GM23338 (cell line): ENCODE measurements at regions not wholly inside any gene's neighbourhood (a gene's known extent, or its start where the extent isn't known, plus 50 kb on each side); places are given as distances from the start of the nearest gene placed in this dataset.

Experiments
- ATAC-seq: fragments of 200-7000 bp; cut with Tn5 transposase; 3 replicates; pipeline ENCODE4 v1.9.1; 2020
- DNase-seq: peaks from one replicate; pipeline ENCODE4 v3.0.0-alpha.2; 2015; ENCODE audit warnings: low spot score
- H2AFZ ChIP-seq: fragments of 200-600 bp; sonication (generic); 2 replicates; pipeline ENCODE4 v1.8.0; 2016; ENCODE audit warnings: antibody characterized with exemption, mild to moderate bottlenecking, moderate library complexity
- H3F3A ChIP-seq: fragments of 200-600 bp; sonication (generic); replicated peaks from 2 replicates; pipeline ENCODE4 v1.8.0; 2017; ENCODE audit warnings: antibody characterized with exemption, mixed run types, low read depth
- H3K27ac ChIP-seq: fragments of 200-600 bp; sonication (generic); 2 replicates; pipeline ENCODE4 v1.6.1; 2016; ENCODE audit warnings: low read depth
- H3K27me3 ChIP-seq: fragments of 200-600 bp; sonication (generic); 2 replicates; pipeline ENCODE4 v1.8.0; 2016; ENCODE audit warnings: mild to moderate bottlenecking, mixed run types, moderate library complexity; ENCODE audit not compliant: insufficient read depth
- H3K36me3 ChIP-seq: fragments of 200-600 bp; sonication (generic); 2 replicates; pipeline ENCODE4 v1.8.0; 2016; ENCODE audit warnings: mild to moderate bottlenecking; ENCODE audit not compliant: insufficient read depth
- H3K4me1 ChIP-seq: fragments of 200-600 bp; sonication (generic); 2 replicates; pipeline ENCODE4 v1.8.0; 2016; ENCODE audit warnings: mild to moderate bottlenecking, moderate library complexity; ENCODE audit not compliant: insufficient read depth
- H3K4me2 ChIP-seq: fragments of 200-600 bp; sonication (generic); 2 replicates; pipeline ENCODE4 v1.7.1; 2017; ENCODE audit warnings: mixed run types
- H3K4me3 ChIP-seq: fragments of 200-600 bp; sonication (generic); 2 replicates; pipeline ENCODE4 v1.6.1; 2016; ENCODE audit warnings: mixed run types
- H3K79me2 ChIP-seq: fragments of 200-600 bp; sonication (generic); replicated peaks from 2 replicates; pipeline ENCODE4 v1.8.0; 2017; ENCODE audit warnings: mild to moderate bottlenecking; ENCODE audit not compliant: insufficient read depth
- H3K9me2 ChIP-seq: fragments of 200-600 bp; sonication (generic); 2 replicates; pipeline ENCODE4 v1.8.0; 2017; ENCODE audit not compliant: insufficient read depth
- H4K20me1 ChIP-seq: fragments of 200-600 bp; sonication (generic); replicated peaks from 2 replicates; pipeline ENCODE4 v1.8.0; 2017; ENCODE audit warnings: mild to moderate bottlenecking; ENCODE audit not compliant: insufficient read depth
- H3K27ac Mint-ChIP-seq: 2 replicates; pipeline ENCODE4 v1.8.0; 2020; ENCODE audit warnings: inconsistent platforms, mild to moderate bottlenecking, moderate library complexity, mixed read lengths
- H3K27me3 Mint-ChIP-seq: 3 replicates; pipeline ENCODE4 v1.8.0; 2022; ENCODE audit warnings: low read depth, mild to moderate bottlenecking, moderate library complexity, mixed read lengths, inconsistent platforms; ENCODE audit not compliant: insufficient read depth, poor library complexity
- H3K36me3 Mint-ChIP-seq: 3 replicates; pipeline ENCODE4 v1.8.0; 2021; ENCODE audit warnings: low read depth, mild to moderate bottlenecking, inconsistent platforms, moderate library complexity, mixed read lengths
- H3K4me1 Mint-ChIP-seq: 3 replicates; pipeline ENCODE4 v1.8.0; 2020; ENCODE audit warnings: mild to moderate bottlenecking, inconsistent platforms, mixed read lengths
- H3K4me3 Mint-ChIP-seq: 3 replicates; pipeline ENCODE4 v1.8.0; 2021; ENCODE audit warnings: moderate library complexity, mild to moderate bottlenecking, inconsistent platforms, mixed read lengths
- H3K9me3 Mint-ChIP-seq: 3 replicates; pipeline ENCODE4 v1.8.0; 2020; ENCODE audit warnings: moderate library complexity, mild to moderate bottlenecking, inconsistent platforms, mixed read lengths
- CREB1 ChIP-seq: fragments of 250-450 bp; sonication (Bioruptor Pico); IDR thresholded peaks from 2 replicates; pipeline ENCODE4 v1.5.0; 2020; ENCODE audit warnings: low read depth, mild to moderate bottlenecking, moderate library complexity
- CTCF ChIP-seq, 2 experiments: fragments of 200-600 bp in 1 of 2; sonication (generic) in 1 of 2; conservative IDR thresholded peaks; 2 replicates each; pipeline versions ENCODE4 v1.5.1 to v1.6.1; 2016 to 2017; ENCODE audit warnings: antibody characterized with exemption in 2 of 2, low read depth in 2 of 2, mild to moderate bottlenecking in 2 of 2, moderate library complexity in 1 of 2
- ETS1 ChIP-seq: IDR thresholded peaks from 2 replicates; pipeline ENCODE4 v1.6.1; 2016; ENCODE audit warnings: antibody characterized with exemption
- EZH2 ChIP-seq: fragments of 200-600 bp; sonication (generic); IDR thresholded peaks from one replicate; pipeline ENCODE4 v1.8.0; 2017; ENCODE audit warnings: antibody characterized with exemption, mild to moderate bottlenecking, low read depth; ENCODE audit not compliant: unreplicated experiment
- EZH2phosphoT487 ChIP-seq: fragments of 200-600 bp; sonication (generic); IDR thresholded peaks from one replicate; pipeline ENCODE4 v1.8.1; 2018; ENCODE audit warnings: antibody characterized with exemption; ENCODE audit not compliant: unreplicated experiment
- JUNB ChIP-seq: IDR thresholded peaks from one replicate; pipeline ENCODE4 v1.6.1; 2016; ENCODE audit warnings: antibody characterized with exemption; ENCODE audit not compliant: unreplicated experiment
- NANOG ChIP-seq: IDR thresholded peaks from 2 replicates; pipeline ENCODE4 v1.6.1; 2016; ENCODE audit warnings: antibody characterized with exemption, borderline replicate concordance
- POLR2AphosphoS5 ChIP-seq: IDR thresholded peaks from 2 replicates; pipeline ENCODE4 v1.6.1; 2016; ENCODE audit warnings: antibody characterized with exemption, low read depth
- REST ChIP-seq: IDR thresholded peaks from one replicate; pipeline ENCODE4 v1.6.1; 2018; ENCODE audit warnings: antibody characterized with exemption; ENCODE audit not compliant: unreplicated experiment
- ZNF114 ChIP-seq: fragments of 250-450 bp; sonication (Bioruptor Pico); IDR thresholded peaks from 2 replicates; pipeline ENCODE4 v1.5.0; 2020; ENCODE audit warnings: mild to moderate bottlenecking, moderate library complexity
- ZNF331 ChIP-seq: fragments of 250-450 bp; sonication (Bioruptor Pico); IDR thresholded peaks from 2 replicates; pipeline ENCODE4 v1.5.0; 2020; ENCODE audit warnings: low read depth, mild to moderate bottlenecking, moderate library complexity

- TF ChIP-seq CTCF (conservative IDR thresholded peaks at IDR 0.05; ENCODE audit: low read depth in 2 of 2) (no peak), POLR2AphosphoS5 (no peak), EZH2 (no peak)
Observed at GRCh38 chr2:234556848-234557573, 60.1 kb upstream of the ARL4C start (continued).

- Mint-ChIP-seq H3K36me3 (peaks cover 10% of the 10 kb centered on the region), H3K27ac (no peak overlapping the region), H3K9me3 (peaks cover 8% of the 10 kb centered on the region), H3K27me3 (peaks cover 4% of the 10 kb centered on the region), H3K4me1 (peaks cover 4% of the 10 kb centered on the region; the same call in 1 of the 3 replicates), H3K4me3 (no peak overlapping the region)
- H3F3A ChIP-seq: no peaks in the 10 kb centered on the region
- H3K79me2 ChIP-seq: no peaks in the 10 kb centered on the region
- no peaks in the 10 kb centered on the region for H3K36me3 ChIP-seq
- no peaks in the 10 kb centered on the region for H4K20me1 ChIP-seq
- H2AFZ ChIP-seq: no peak overlapping the region
- peaks cover 7% of the 10 kb centered on the region; the same call in 1 of the 2 replicates for H3K9me2 ChIP-seq
- no peaks in the 10 kb centered on the region for H3K27me3 ChIP-seq
- no peak overlapping the region for H3K4me2 ChIP-seq
- DNase-seq (no peak), ATAC-seq (no peak)
- H3K4me3 ChIP-seq: no peak overlapping the region
- no peaks in the 10 kb centered on the region for H3K4me1 ChIP-seq
- no peak overlapping the region for H3K27ac ChIP-seq
- TF ChIP-seq ZNF114 (CRISPR knock-in tag): no peak
- no peak for TF ChIP-seq EZH2
- no peak for TF ChIP-seq EZH2phosphoT487
- TF ChIP-seq REST: no peak
- TF ChIP-seq CREB1 (CRISPR knock-in tag): no peak
- TF ChIP-seq JUNB: no peak
- no peak for TF ChIP-seq NANOG
- TF ChIP-seq ETS1: no peak
- no peak for TF ChIP-seq CTCF (conservative IDR thresholded peaks at IDR 0.05; ENCODE audit: low read depth in 2 of 2)
- TF ChIP-seq ZNF331 (CRISPR knock-in tag): no peak
Observed at GRCh38 chr2:234555616-234556249, 58.9 kb upstream of the ARL4C start.
